ENCODE measurements at regions not wholly inside any gene's neighbourhood (a gene's known extent, or its start where the extent isn't known, plus 50 kb on each side); places are given as distances from the start of the nearest gene placed in this dataset.

GRCh38 chr1:4059270-4059669 is 159.2 kb upstream of the C1orf174 start:
- Histone ChIP-seq H3K4me1 (ENCODE audit: control insufficient read depth in 1 of 2, low read depth in 2 of 2) (no peaks in the 10 kb centered on the region), H3K27me3 (replicated peaks; ENCODE audit: insufficient read depth) (no peaks in the 10 kb centered on the region), H3K27ac (no peak overlapping the region), H3K9me3 (no peaks in the 10 kb centered on the region), H3K4me3 (no peak overlapping the region), H3K36me3 (no peaks in the 10 kb centered on the region)
- TF ChIP-seq CTCF (IDR thresholded peaks at IDR 0.05): no peak
- DNase-seq (ENCODE audit: low spot score) (no peak), ATAC-seq (ENCODE audit: insufficient number of reproducible peaks, low FRiP score, low read depth) (no peak)

DNA sequence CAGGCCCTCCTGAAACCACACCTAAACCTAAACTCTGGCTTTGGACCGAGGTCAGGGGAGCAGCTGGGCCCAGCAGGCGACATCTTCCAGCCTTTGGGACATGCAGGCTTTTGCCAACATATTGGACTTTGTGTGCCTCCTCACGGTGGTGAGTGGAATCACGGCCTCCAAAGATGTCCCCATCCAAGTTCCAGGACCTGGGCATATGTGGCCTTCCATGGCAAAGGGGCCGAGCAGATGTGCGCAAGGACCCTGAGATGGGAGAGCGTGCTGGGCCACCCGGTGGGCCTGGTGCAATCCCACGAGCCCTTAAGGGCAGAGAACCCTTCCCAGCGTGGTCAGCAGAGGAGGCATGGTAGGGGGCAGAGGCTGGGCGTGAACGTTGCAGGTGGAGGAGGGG is 160.8 kb upstream of the C1orf174 start:
- H3K27me3 ChIP-seq (replicated peaks; ENCODE audit: insufficient read depth): no peaks in the 10 kb centered on the region
- no peak overlapping the region for H3K4me3 ChIP-seq
- no peak for DNase-seq (ENCODE audit: low spot score)
- no peaks in the 10 kb centered on the region for H3K4me1 ChIP-seq (ENCODE audit: control insufficient read depth in 1 of 2, low read depth in 2 of 2)
- no peaks in the 10 kb centered on the region for H3K36me3 ChIP-seq
- no peak for ATAC-seq (ENCODE audit: insufficient number of reproducible peaks, low FRiP score, low read depth)
- TF ChIP-seq CTCF (IDR thresholded peaks at IDR 0.05): no peak
- H3K9me3 ChIP-seq: no peaks in the 10 kb centered on the region
- no peak overlapping the region for H3K27ac ChIP-seq

DNA sequence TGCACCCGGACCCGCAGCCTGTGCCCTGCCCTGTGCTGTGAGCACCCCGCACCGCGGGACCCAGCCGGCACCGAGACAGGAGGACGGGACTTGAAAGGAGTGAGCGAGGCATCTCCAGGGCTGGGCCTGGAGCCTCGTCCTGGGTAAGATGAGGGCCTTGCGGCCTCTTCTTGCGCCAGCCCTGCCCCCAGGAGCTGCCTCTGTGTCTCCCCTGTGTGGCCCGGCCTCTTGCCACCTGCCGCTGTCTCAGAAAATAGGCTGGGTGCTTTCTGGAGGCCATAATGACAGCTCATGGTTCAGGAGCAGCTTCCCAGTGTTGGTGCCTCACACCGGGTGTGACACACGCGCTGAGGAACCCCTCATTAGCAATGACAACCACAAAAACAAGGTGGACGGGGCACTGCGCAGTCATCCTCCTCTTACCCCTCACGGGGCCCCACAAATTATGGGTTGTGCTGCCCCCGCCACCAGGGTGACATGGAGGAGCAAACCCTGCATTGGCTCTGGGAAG is 161.5 kb upstream of the C1orf174 start:
- no peak for TF ChIP-seq CTCF (IDR thresholded peaks at IDR 0.05)
- H3K4me1 ChIP-seq (ENCODE audit: control insufficient read depth in 1 of 2, low read depth in 2 of 2): no peaks in the 10 kb centered on the region
- no peak overlapping the region for H3K27ac ChIP-seq
- H3K9me3 ChIP-seq: no peaks in the 10 kb centered on the region
- ATAC-seq (ENCODE audit: insufficient number of reproducible peaks, low FRiP score, low read depth) (no peak), DNase-seq (ENCODE audit: low spot score) (no peak)
- H3K27me3 ChIP-seq (replicated peaks; ENCODE audit: insufficient read depth): no peaks in the 10 kb centered on the region
- no peaks in the 10 kb centered on the region for H3K36me3 ChIP-seq
- no peak overlapping the region for H3K4me3 ChIP-seq

GRCh38 chr1:4062041-4062440 is 162.0 kb upstream of the C1orf174 start:
- no peaks in the 10 kb centered on the region for H3K27me3 ChIP-seq (replicated peaks; ENCODE audit: insufficient read depth)
- H3K9me3 ChIP-seq: no peaks in the 10 kb centered on the region
- ATAC-seq (ENCODE audit: insufficient number of reproducible peaks, low FRiP score, low read depth) (no peak), DNase-seq (ENCODE audit: low spot score) (no peak)
- no peaks in the 10 kb centered on the region for H3K36me3 ChIP-seq
- no peak overlapping the region for H3K27ac ChIP-seq
- H3K4me1 ChIP-seq (ENCODE audit: control insufficient read depth in 1 of 2, low read depth in 2 of 2): no peaks in the 10 kb centered on the region
- no peak overlapping the region for H3K4me3 ChIP-seq
- no peak for TF ChIP-seq CTCF (IDR thresholded peaks at IDR 0.05)

DNA sequence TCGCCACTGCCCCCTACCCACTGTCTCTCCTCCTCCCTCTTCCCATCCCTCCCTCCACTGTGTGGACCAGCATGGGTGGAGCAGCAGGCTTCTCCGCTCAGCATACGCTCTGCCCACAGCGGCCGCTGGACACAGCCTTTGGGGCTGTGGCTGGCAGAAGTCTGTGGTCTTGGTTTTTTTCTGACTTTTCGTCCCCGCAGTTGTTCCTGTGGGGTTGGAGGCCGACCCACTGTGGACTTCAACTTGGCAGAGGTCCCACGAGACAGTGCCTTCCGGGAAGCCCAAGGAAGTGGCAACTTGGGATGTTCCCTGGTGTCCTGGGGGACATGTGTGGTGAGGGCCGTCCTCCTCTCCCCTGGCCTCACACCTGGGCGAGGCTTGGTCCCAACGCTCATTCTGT is 162.5 kb upstream of the C1orf174 start:
- ATAC-seq (ENCODE audit: insufficient number of reproducible peaks, low FRiP score, low read depth) (no peak), DNase-seq (ENCODE audit: low spot score) (no peak)
- Histone ChIP-seq H3K36me3 (no peaks in the 10 kb centered on the region), H3K27ac (no peak overlapping the region), H3K4me1 (ENCODE audit: control insufficient read depth in 1 of 2, low read depth in 2 of 2) (no peaks in the 10 kb centered on the region), H3K4me3 (no peak overlapping the region), H3K27me3 (replicated peaks; ENCODE audit: insufficient read depth) (no peaks in the 10 kb centered on the region), H3K9me3 (no peaks in the 10 kb centered on the region)
- TF ChIP-seq CTCF (IDR thresholded peaks at IDR 0.05): no peak
